WTC11 (cell line): ENCODE measurements at regions not wholly inside any gene's neighbourhood (a gene's known extent, or its start where the extent isn't known, plus 50 kb on each side); places are given as distances from the start of the nearest gene placed in this dataset.

ENCODE experiments used
- ATAC-seq: fragments of 200-7000 bp; cut with Tn5 transposase; 2 replicates; pipeline ENCODE4 v1.10.0; 2021; ENCODE audit warnings: mild to moderate bottlenecking, moderate library complexity
- CTCF ChIA-PET: fragments of 300-600 bp; sonication (Branson Sonifier 250); formaldehyde crosslinking; loops from one replicate; lab custom pipeline; 2021; ENCODE audit warnings: antibody characterized with exemption; lab: Charles Lee
- POLR2A ChIA-PET: fragments of 350-600 bp; sonication (Branson Sonifier 250); formaldehyde crosslinking; loops from one replicate; lab custom pipeline; 2021; ENCODE audit warnings: antibody characterized with exemption; lab: Charles Lee
- DNase-seq: peaks from one replicate; pipeline ENCODE4 v3.0.0; 2021; ENCODE audit warnings: low spot score
- H3K27ac Mint-ChIP-seq: 2 replicates; pipeline ENCODE4 v1.8.0; 2021; ENCODE audit warnings: mixed read lengths
- H3K27me3 Mint-ChIP-seq: 2 replicates; pipeline ENCODE4 v1.8.0; 2021; ENCODE audit warnings: low read depth, mild to moderate bottlenecking, moderate library complexity, mixed read lengths
- H3K36me3 Mint-ChIP-seq: 2 replicates; pipeline ENCODE4 v1.8.0; 2021; ENCODE audit warnings: mixed read lengths
- H3K4me1 Mint-ChIP-seq: 2 replicates; pipeline ENCODE4 v1.8.0; 2022; ENCODE audit warnings: mixed read lengths
- H3K4me3 Mint-ChIP-seq: 2 replicates; pipeline ENCODE4 v1.8.0; 2021; ENCODE audit warnings: mild to moderate bottlenecking, moderate library complexity, mixed read lengths
- H3K9me3 Mint-ChIP-seq: 2 replicates; pipeline ENCODE4 v1.8.0; 2021; ENCODE audit warnings: mixed read lengths
- ARID4B ChIP-seq: sonication (generic); formaldehyde crosslinking; IDR thresholded peaks from 2 replicates; pipeline ENCODE4 v1.8.0; 2023; ENCODE audit warnings: missing genetic modification reagents, mild to moderate bottlenecking, borderline replicate concordance
- ATF1 ChIP-seq: sonication (generic); formaldehyde crosslinking; IDR thresholded peaks from 2 replicates; pipeline ENCODE4 v1.8.1; 2023; ENCODE audit warnings: mild to moderate bottlenecking, moderate library complexity, missing genetic modification reagents
- ATF3 ChIP-seq: sonication (generic); formaldehyde crosslinking; conservative IDR thresholded peaks from 2 replicates; pipeline ENCODE4 v1.8.1; 2022; ENCODE audit warnings: mild to moderate bottlenecking, missing genetic modification reagents
- CBFB ChIP-seq: sonication (generic); formaldehyde crosslinking; IDR thresholded peaks from 2 replicates; pipeline ENCODE4 v1.8.1; 2022; ENCODE audit warnings: mild to moderate bottlenecking, low read depth, missing genetic modification reagents
- CDX4 ChIP-seq: fragments of 250-450 bp; sonication (Bioruptor Pico); IDR thresholded peaks from 2 replicates; pipeline ENCODE4 v1.9.0; 2021; ENCODE audit warnings: moderate library complexity, mild to moderate bottlenecking, inconsistent platforms, borderline replicate concordance
- ERG ChIP-seq: fragments of 250-450 bp; sonication (Bioruptor Pico); IDR thresholded peaks from 2 replicates; pipeline ENCODE4 v1.8.0; 2021; ENCODE audit warnings: mild to moderate bottlenecking
- FOXJ3 ChIP-seq: sonication (generic); formaldehyde crosslinking; IDR thresholded peaks from 2 replicates; pipeline ENCODE4 v1.9.0; 2021; ENCODE audit warnings: missing genetic modification reagents, mild to moderate bottlenecking, borderline replicate concordance
- FOXP4 ChIP-seq: sonication (generic); formaldehyde crosslinking; IDR thresholded peaks from 2 replicates; pipeline ENCODE4 v1.8.0; 2022; ENCODE audit warnings: mild to moderate bottlenecking, missing genetic modification reagents
- GRHL2 ChIP-seq: fragments of 250-450 bp; sonication (Bioruptor Pico); IDR thresholded peaks from 2 replicates; pipeline ENCODE4 v1.8.0; 2022; ENCODE audit warnings: mild to moderate bottlenecking, moderate library complexity; ENCODE audit not compliant: insufficient replicate concordance, severe bottlenecking
- HMGA2 ChIP-seq: fragments of 250-450 bp; sonication (Bioruptor Pico); IDR thresholded peaks from 2 replicates; pipeline ENCODE4 v1.4.0; 2021; ENCODE audit warnings: mild to moderate bottlenecking, moderate library complexity
- MLX ChIP-seq: sonication (generic); formaldehyde crosslinking; IDR thresholded peaks from 2 replicates; pipeline ENCODE4 v1.8.1; 2023; ENCODE audit warnings: mild to moderate bottlenecking, missing genetic modification reagents, moderate library complexity
- MYBL2 ChIP-seq: sonication (generic); formaldehyde crosslinking; IDR thresholded peaks from 2 replicates; pipeline ENCODE4 v1.8.1; 2023; ENCODE audit warnings: mild to moderate bottlenecking, moderate library complexity, missing genetic modification reagents
- NR2C2 ChIP-seq: sonication (generic); formaldehyde crosslinking; IDR thresholded peaks from 2 replicates; pipeline ENCODE4 v1.8.0; 2022; ENCODE audit warnings: mild to moderate bottlenecking, missing genetic modification reagents
- STAT6 ChIP-seq: sonication (generic); formaldehyde crosslinking; conservative IDR thresholded peaks from 2 replicates; pipeline ENCODE4 v1.8.1; 2023; ENCODE audit warnings: mild to moderate bottlenecking, low read depth, missing genetic modification reagents, moderate library complexity

GRCh38 chr2:145108361-145108778 lies 588.5 kb upstream of the ZEB2 start (continued):
- TF ChIP-seq GRHL2 (CRISPR knock-in tag), result no peak

- ATAC-seq, result no peak
- no peaks in the 10 kb centered on the region for H3K36me3 Mint-ChIP-seq
Measured at GRCh38 chr2:145106293-145106692, 586.4 kb upstream of the ZEB2 start.

GRCh38 chr2:145102706-145103105 lies 582.8 kb upstream of the ZEB2 start:
- CTCF ChIA-PET, result no interaction called here
- DNase-seq, result no peak
- Mint-ChIP-seq H3K9me3 (0 out of 2 replicates have a peak, but pooled peaks cover 6% of the 10 kb centered on the region), H3K4me1 (peaks cover 25% of the 10 kb centered on the region), H3K36me3 (no peaks in the 10 kb centered on the region), H3K27ac (no peak overlapping the region), H3K27me3 (no peaks in the 10 kb centered on the region), H3K4me3 (no peak overlapping the region)
- POLR2A ChIA-PET, result no interaction called here
- ATAC-seq, result no peak
- TF ChIP-seq FOXP4 (CRISPR knock-in tag) (no peak), NR2C2 (CRISPR knock-in tag) (no peak), MYBL2 (CRISPR knock-in tag) (no peak), FOXJ3 (CRISPR knock-in tag) (no peak), HMGA2 (CRISPR knock-in tag) (no peak), ARID4B (CRISPR knock-in tag) (no peak), GRHL2 (CRISPR knock-in tag) (no peak)

More at GRCh38 chr2:145106293-145106692, 586.4 kb upstream of the ZEB2 start:
- no peak for DNase-seq
- POLR2A ChIA-PET, result no interaction called here
- Mint-ChIP-seq H3K9me3 (0 out of 2 replicates have a peak, but pooled peaks cover 4% of the 10 kb centered on the region), H3K27me3 (no peaks in the 10 kb centered on the region), H3K4me1 (peaks cover 25% of the 10 kb centered on the region), H3K4me3 (no peak overlapping the region), H3K27ac (no peak overlapping the region)
- no peak for TF ChIP-seq ERG (CRISPR knock-in tag)
- no peak for TF ChIP-seq STAT6 (CRISPR knock-in tag)
- TF ChIP-seq CBFB, result no peak
- TF ChIP-seq CDX4, result no peak
- no peak for TF ChIP-seq MLX (CRISPR knock-in tag)
- TF ChIP-seq ATF1 (CRISPR knock-in tag), result no peak
- TF ChIP-seq ATF3, result no peak
- CTCF ChIA-PET, result no interaction called here
